ENCODE measurements at regions not wholly inside any gene's neighbourhood (a gene's known extent, or its start where the extent isn't known, plus 50 kb on each side); places are given as distances from the start of the nearest gene placed in this dataset.
A peak's percentile ranks its signal among the peaks of the same experiment; 100 is the strongest.

- no peak for TF ChIP-seq JDP2 (CRISPR knock-in tag; IDR thresholded peaks at IDR 0.05; ENCODE audit: borderline replicate concordance)
- no peak for TF ChIP-seq ZBTB14 (CRISPR knock-in tag; IDR thresholded peaks at IDR 0.05)
- TF ChIP-seq NFYC (CRISPR knock-in tag; IDR thresholded peaks at IDR 0.05) = peak; percentile 77
- TF ChIP-seq KLF16 (CRISPR knock-in tag; IDR thresholded peaks at IDR 0.05) = peak in 1 of 2 experiments; percentile 40; a peak in 1 of 4 replicates
- peak; percentile 56; the same call in 1 of the 2 replicates for TF ChIP-seq PRDM10 (CRISPR knock-in tag; IDR thresholded peaks at IDR 0.05; ENCODE audit: low read depth)
- TF ChIP-seq ZNF318 (CRISPR knock-in tag; IDR thresholded peaks at IDR 0.05) = 0 out of 2 replicates have a peak, but pooled peaks have one; percentile 46
- TF ChIP-seq ZNF780A (CRISPR knock-in tag; IDR thresholded peaks at IDR 0.05) = no peak
- TF ChIP-seq SMARCC2 (IDR thresholded peaks at IDR 0.05) = no peak
- TF ChIP-seq REST (IDR thresholded peaks at IDR 0.05; ENCODE audit: borderline replicate concordance in 1 of 2, low read depth in 1 of 2, low read length in 2 of 2) = peak in 1 of 2 experiments; percentile 57; a peak in 1 of 4 replicates
- TF ChIP-seq SNAPC5 (CRISPR knock-in tag; IDR thresholded peaks at IDR 0.05; ENCODE audit: borderline replicate concordance) = no peak
- TF ChIP-seq SMYD3 (CRISPR knock-in tag; IDR thresholded peaks at IDR 0.05) = peak; percentile 52; the same call in 1 of the 2 replicates
Measured at GRCh38 chr15:92831655-92832328, 68.3 kb upstream of the CHD2 start (continued).
